H9 (cell line): ENCODE measurements at regions not wholly inside any gene's neighbourhood (a gene's known extent, or its start where the extent isn't known, plus 50 kb on each side); places are given as distances from the start of the nearest gene placed in this dataset.

Source experiments
- DNase-seq: peaks from one replicate; pipeline ENCODE4 v3.0.0-alpha.2; 2017
- H2AFZ ChIP-seq: one replicate; pipeline ENCODE4 v1.6.1; 2013; ENCODE audit warnings: mild to moderate bottlenecking, low read length, control low read depth, moderate library complexity
- H2AK5ac ChIP-seq: 2 replicates; pipeline ENCODE4 v1.6.1; 2013; ENCODE audit warnings: low read length, control low read depth, mixed read lengths; ENCODE audit not compliant: insufficient read length
- H2BK120ac ChIP-seq: one replicate; pipeline ENCODE4 v1.6.1; 2013; ENCODE audit warnings: low read depth, mild to moderate bottlenecking, low read length, control low read depth, inconsistent platforms; ENCODE audit not compliant: poor library complexity, severe bottlenecking
- H2BK12ac ChIP-seq: 2 replicates; pipeline ENCODE4 v1.6.1; 2013; ENCODE audit warnings: low read length, control low read depth, mixed read lengths, low read depth; ENCODE audit not compliant: insufficient read length
- H2BK15ac ChIP-seq: 2 replicates; pipeline ENCODE4 v1.6.1; 2013; ENCODE audit warnings: low read depth, low read length, control low read depth
- H2BK20ac ChIP-seq: one replicate; pipeline ENCODE4 v1.6.1; 2013; ENCODE audit warnings: low read depth, mild to moderate bottlenecking, low read length, control low read depth, inconsistent platforms; ENCODE audit not compliant: poor library complexity, severe bottlenecking
- H2BK5ac ChIP-seq: 2 replicates; pipeline ENCODE4 v1.6.1; 2013; ENCODE audit warnings: low read length, control low read depth, mixed read lengths; ENCODE audit not compliant: insufficient read length
- H3K14ac ChIP-seq: 2 replicates; pipeline ENCODE4 v1.6.1; 2013; ENCODE audit warnings: low read length, control low read depth; ENCODE audit not compliant: insufficient read depth
- H3K18ac ChIP-seq: 2 replicates; pipeline ENCODE4 v1.6.1; 2013; ENCODE audit warnings: low read depth, mild to moderate bottlenecking, mixed read lengths, low read length, control low read depth; ENCODE audit not compliant: insufficient read length
- H3K23ac ChIP-seq: 2 replicates; pipeline ENCODE4 v1.6.1; 2013; ENCODE audit warnings: low read length, control low read depth, mixed read lengths, low read depth; ENCODE audit not compliant: insufficient read length
- H3K23me2 ChIP-seq: 2 replicates; pipeline ENCODE4 v1.6.1; 2013; ENCODE audit warnings: low read depth, mild to moderate bottlenecking, mixed read lengths, low read length, control low read depth; ENCODE audit not compliant: insufficient read length, poor library complexity, severe bottlenecking
- H3K27ac ChIP-seq: 2 replicates; pipeline ENCODE4 v1.5.1; 2013; ENCODE audit warnings: low read length, control low read depth, mixed read lengths, low read depth; ENCODE audit not compliant: insufficient read length
- H3K27me3 ChIP-seq: 2 replicates; pipeline ENCODE4 v1.6.1; 2013; ENCODE audit warnings: low read length, control low read depth, inconsistent platforms; ENCODE audit not compliant: insufficient read depth
- H3K4ac ChIP-seq: 2 replicates; pipeline ENCODE4 v1.6.1; 2013; ENCODE audit warnings: low read depth, mild to moderate bottlenecking, control low read depth, inconsistent platforms, low read length, moderate library complexity
- H3K4me1 ChIP-seq: 2 replicates; pipeline ENCODE4 v1.6.1; 2013; ENCODE audit warnings: low read length, control low read depth, inconsistent platforms; ENCODE audit not compliant: insufficient read depth
- H3K4me2 ChIP-seq: 2 replicates; pipeline ENCODE4 v1.6.1; 2013; ENCODE audit warnings: low read length, control low read depth, mixed read lengths; ENCODE audit not compliant: insufficient read length, insufficient read depth
- H3K56ac ChIP-seq: 2 replicates; pipeline ENCODE4 v1.6.1; 2013; ENCODE audit warnings: low read depth, mild to moderate bottlenecking, mixed read lengths, low read length, control low read depth; ENCODE audit not compliant: insufficient read length
- H3K79me1 ChIP-seq: 2 replicates; pipeline ENCODE4 v1.6.1; 2013; ENCODE audit warnings: low read depth, mild to moderate bottlenecking, moderate library complexity, low read length, control low read depth, inconsistent platforms; ENCODE audit not compliant: insufficient read depth, poor library complexity, severe bottlenecking
- H3K79me2 ChIP-seq: 2 replicates; pipeline ENCODE4 v1.6.1; 2013; ENCODE audit warnings: low read length, control low read depth, inconsistent platforms; ENCODE audit not compliant: insufficient read depth
- H3K9ac ChIP-seq: 2 replicates; pipeline ENCODE4 v1.6.1; 2013; ENCODE audit warnings: low read length, control low read depth, mixed read lengths; ENCODE audit not compliant: insufficient read length; ENCODE audit errors: extremely low read depth
- H3K9me3 ChIP-seq: one replicate; pipeline ENCODE4 v1.6.1; 2013; ENCODE audit warnings: low read depth, low read length, inconsistent platforms; ENCODE audit not compliant: control insufficient read depth
- H3T11ph ChIP-seq: one replicate; pipeline ENCODE4 v1.6.1; 2013; ENCODE audit warnings: mild to moderate bottlenecking, low read length, control low read depth, inconsistent platforms
- H4K20me1 ChIP-seq: one replicate; pipeline ENCODE4 v1.6.1; 2013; ENCODE audit not compliant: control insufficient read depth, insufficient read length, insufficient read depth
- H4K5ac ChIP-seq: 2 replicates; pipeline ENCODE4 v1.6.1; 2013; ENCODE audit warnings: low read depth, mild to moderate bottlenecking, mixed read lengths, low read length, control low read depth; ENCODE audit not compliant: insufficient read length
- H4K8ac ChIP-seq: replicated peaks from 2 replicates; pipeline ENCODE4 v1.6.1; 2013; ENCODE audit warnings: low read length, control low read depth, mixed read lengths, low read depth; ENCODE audit not compliant: insufficient read length
- H4K91ac ChIP-seq: 2 replicates; pipeline ENCODE4 v1.6.1; 2013; ENCODE audit warnings: low read depth, mild to moderate bottlenecking, moderate library complexity, mixed read lengths, low read length, control low read depth; ENCODE audit not compliant: insufficient read length
- H3K27ac Mint-ChIP-seq, 3 experiments: 2 replicates in 2 of 3; 3 replicates in 1 of 3; pipeline ENCODE4 v1.8.0; 2020 to 2021; ENCODE audit warnings: mixed read lengths in 3 of 3, mild to moderate bottlenecking in 1 of 3, moderate library complexity in 1 of 3
- H3K27me3 Mint-ChIP-seq: 2 replicates; pipeline ENCODE4 v1.8.0; 2021; ENCODE audit warnings: low read depth, mild to moderate bottlenecking, moderate library complexity, mixed read lengths
- H3K36me3 Mint-ChIP-seq, 3 experiments: 2 replicates in 2 of 3; 3 replicates in 1 of 3; pipeline ENCODE4 v1.8.0; 2020 to 2021; ENCODE audit warnings: low read depth in 3 of 3, mixed read lengths in 3 of 3; ENCODE audit not compliant: insufficient read depth in 1 of 3
- H3K4me1 Mint-ChIP-seq, 2 experiments: 2 replicates each; pipeline ENCODE4 v1.8.0; 2020; ENCODE audit warnings: mixed read lengths in 2 of 2
- H3K4me3 Mint-ChIP-seq, 2 experiments: 2 replicates in 1 of 2; 3 replicates in 1 of 2; pipeline ENCODE4 v1.8.0; 2020 to 2021; ENCODE audit warnings: mild to moderate bottlenecking in 2 of 2, mixed read lengths in 2 of 2, moderate library complexity in 1 of 2
- H3K9me3 Mint-ChIP-seq, 2 experiments: 2 replicates in 1 of 2; 3 replicates in 1 of 2; pipeline ENCODE4 v1.8.0; 2020; ENCODE audit warnings: mild to moderate bottlenecking in 2 of 2, mixed read lengths in 2 of 2, moderate library complexity in 1 of 2
- CTCF ChIP-seq: fragments of 200-600 bp; sonication (generic); conservative IDR thresholded peaks from 3 replicates; pipeline ENCODE4 v1.8.0; 2021; ENCODE audit warnings: antibody characterized with exemption, mild to moderate bottlenecking
- WGBS: extraction: QIAGEN DNeasy Blood & Tissue Kit; methylation state at CpG from one replicate; pipeline ENCODE4 v1.1.7; 2013; ENCODE audit warnings: missing lambda C conversion rate, low lambda C conversion rate, mixed read lengths; ENCODE audit not compliant: insufficient read length; ENCODE audit errors: extremely low coverage; 5-methylcytosine and 5-hydroxymethylcytosine counted together

- no peak overlapping the region for H2BK120ac ChIP-seq
- no peak overlapping the region for H3K14ac ChIP-seq
- no peaks in the 10 kb centered on the region for H4K20me1 ChIP-seq
- no peaks in the 10 kb centered on the region for H3K27me3 ChIP-seq
- H3K56ac ChIP-seq, result no peak overlapping the region
- H3K23ac ChIP-seq, result no peak overlapping the region
- H3K23me2 ChIP-seq, result no peaks in the 10 kb centered on the region
- no peak overlapping the region for H3K4me3 Mint-ChIP-seq
- no peak overlapping the region for H2BK5ac ChIP-seq
- no peak overlapping the region for H4K8ac ChIP-seq
- no peaks in the 10 kb centered on the region; the same call in 1 of the 2 replicates for H3K4me1 ChIP-seq
- no peak overlapping the region for H4K91ac ChIP-seq
- peaks cover 11 to 13% of the 10 kb centered on the region in 2 experiments for H3K4me1 Mint-ChIP-seq
- H3K79me2 ChIP-seq, result no peaks in the 10 kb centered on the region
- H3T11ph ChIP-seq, result no peak overlapping the region
- WGBS, result no CpG with 5 or more reads among the region's 2 CpGs
- no peak overlapping the region for H3K4ac ChIP-seq
- H2AFZ ChIP-seq, result no peak overlapping the region
- H3K27ac Mint-ChIP-seq, result no peak overlapping the region
- no peaks in the 10 kb centered on the region for H3K79me1 ChIP-seq
- no peak overlapping the region for H3K27ac ChIP-seq
- H2BK15ac ChIP-seq, result no peak overlapping the region
- H2AK5ac ChIP-seq, result no peak overlapping the region
- H2BK20ac ChIP-seq, result no peak overlapping the region
- H3K4me2 ChIP-seq, result no peak overlapping the region
- H3K18ac ChIP-seq, result no peak overlapping the region
- peaks cover 0 to 4% (median 1%) of the 10 kb centered on the region in 3 experiments; a peak in 3 of 7 replicates for H3K36me3 Mint-ChIP-seq
- H3K27me3 Mint-ChIP-seq, result no peaks in the 10 kb centered on the region
- DNase-seq, result no peak
- no peaks in the 10 kb centered on the region for H3K9me3 Mint-ChIP-seq
- no peak for TF ChIP-seq CTCF
- no peak overlapping the region for H3K9ac ChIP-seq
- H3K9me3 ChIP-seq, result no peaks in the 10 kb centered on the region
- H2BK12ac ChIP-seq, result no peak overlapping the region
- H4K5ac ChIP-seq, result no peak overlapping the region
These were observed 62.0 kb upstream of the SCIN start for GRCh38 chr7:12508554-12508953.
